ENCODE measurements at regions not wholly inside any gene's neighbourhood (a gene's known extent, or its start where the extent isn't known, plus 50 kb on each side); places are given as distances from the start of the nearest gene placed in this dataset.

GRCh38 chrY:15455133-15455937 is 931.0 kb downstream of the NLGN4Y start:
- no peak for TF ChIP-seq CTCF (IDR thresholded peaks at IDR 0.05; ENCODE audit: low read depth, low read length)

DNA sequence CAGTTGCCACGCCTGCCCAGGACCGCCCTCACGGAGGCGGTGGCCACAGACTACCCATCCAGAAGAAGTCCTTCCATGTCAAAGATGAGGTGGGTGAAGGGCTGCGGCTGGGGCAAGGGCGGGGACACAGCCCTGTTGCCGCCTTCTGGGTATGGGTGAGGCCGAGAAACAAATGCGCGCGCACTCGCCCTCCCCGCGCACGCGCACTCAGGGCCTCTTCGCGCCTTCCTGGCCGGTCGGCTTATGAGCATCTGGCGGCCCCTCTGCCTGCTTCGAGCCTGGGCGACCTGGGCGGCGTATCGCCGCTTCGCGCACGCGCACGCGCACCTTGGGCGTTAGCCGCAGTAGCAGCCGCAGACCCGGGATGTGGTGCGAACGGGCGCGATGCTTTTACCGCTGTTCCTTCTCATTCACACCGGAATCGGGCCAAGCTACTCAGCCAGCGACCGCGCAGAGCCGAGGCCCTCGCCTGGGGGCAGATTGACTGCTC is 931.7 kb downstream of the NLGN4Y start:
- H3K4me3 ChIP-seq (replicated peaks in 1 of 2; ENCODE audit: low read depth in 2 of 2, low read length in 2 of 2): peak overlapping the region; percentile 5 to 18
- no peak for TF ChIP-seq CTCF (IDR thresholded peaks at IDR 0.05; ENCODE audit: low read depth, low read length)
- peak; percentile 29 to 48 for DNase-seq (ENCODE audit: low read depth in 2 of 2)

More at GRCh38 chrY:15455133-15455937, 931.0 kb downstream of the NLGN4Y start:
- H3K4me3 ChIP-seq (replicated peaks in 1 of 2; ENCODE audit: low read depth in 2 of 2, low read length in 2 of 2): peak overlapping the region in 1 of 2 donors; percentile 18
- no peak for DNase-seq (ENCODE audit: low read depth in 2 of 2)

DNA sequence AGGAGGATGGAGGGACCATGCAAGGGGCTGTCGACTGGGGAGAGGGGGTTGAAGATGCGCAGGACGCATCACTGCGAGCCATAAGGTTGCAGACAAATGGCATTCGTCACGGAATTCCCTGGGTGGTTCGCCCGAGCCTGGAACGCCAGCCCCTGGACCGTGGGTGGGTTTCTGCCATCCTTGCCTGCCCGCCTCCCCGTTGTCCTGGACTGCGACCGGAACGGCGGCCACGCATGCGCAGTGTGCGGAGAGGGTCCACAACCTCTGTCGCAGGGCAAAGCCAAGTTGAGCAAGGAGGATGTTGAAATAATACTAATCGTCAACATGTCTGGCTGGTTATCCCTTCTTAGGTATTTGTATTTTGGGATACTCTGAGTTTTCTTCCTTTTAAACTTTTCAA is 932.2 kb downstream of the NLGN4Y start:
- no peak for DNase-seq (ENCODE audit: low read depth in 2 of 2)
- TF ChIP-seq CTCF (IDR thresholded peaks at IDR 0.05; ENCODE audit: low read depth, low read length): no peak
- H3K4me3 ChIP-seq (replicated peaks in 1 of 2; ENCODE audit: low read depth in 2 of 2, low read length in 2 of 2): peak overlapping the region in 1 of 2 donors; percentile 5

- no peak for DNase-seq (ENCODE audit: low read depth in 2 of 2)
- TF ChIP-seq CTCF (IDR thresholded peaks at IDR 0.05; ENCODE audit: low read depth, low read length): no peak
- no peak overlapping the region for H3K4me3 ChIP-seq (replicated peaks in 1 of 2; ENCODE audit: low read depth in 2 of 2, low read length in 2 of 2)
These were observed 933.4 kb downstream of the NLGN4Y start for GRCh38 chrY:15457682-15458081.

GRCh38 chrY:15458426-15458825 is 934.1 kb downstream of the NLGN4Y start:
- no peak for DNase-seq (ENCODE audit: low read depth in 2 of 2)
- H3K4me3 ChIP-seq (replicated peaks in 1 of 2; ENCODE audit: low read depth in 2 of 2, low read length in 2 of 2): no peak overlapping the region
- TF ChIP-seq CTCF (IDR thresholded peaks at IDR 0.05; ENCODE audit: low read depth, low read length): no peak

- DNase-seq (ENCODE audit: low read depth in 2 of 2): no peak
- H3K4me3 ChIP-seq (replicated peaks in 1 of 2; ENCODE audit: low read depth in 2 of 2, low read length in 2 of 2): no peak overlapping the region
- no peak for TF ChIP-seq CTCF (IDR thresholded peaks at IDR 0.05; ENCODE audit: low read depth, low read length)
These were observed 941.6 kb downstream of the NLGN4Y start for GRCh38 chrY:15465880-15466279.

All from cardiac fibroblast (primary cell).